Fibroblast of skin of back (primary cell): ENCODE measurements at regions not wholly inside any gene's neighbourhood (a gene's known extent, or its start where the extent isn't known, plus 50 kb on each side); places are given as distances from the start of the nearest gene placed in this dataset.

Experiments used
- DNase-seq: peaks from one replicate; pipeline ENCODE4 v3.0.0-alpha.2; 2013

DNA sequence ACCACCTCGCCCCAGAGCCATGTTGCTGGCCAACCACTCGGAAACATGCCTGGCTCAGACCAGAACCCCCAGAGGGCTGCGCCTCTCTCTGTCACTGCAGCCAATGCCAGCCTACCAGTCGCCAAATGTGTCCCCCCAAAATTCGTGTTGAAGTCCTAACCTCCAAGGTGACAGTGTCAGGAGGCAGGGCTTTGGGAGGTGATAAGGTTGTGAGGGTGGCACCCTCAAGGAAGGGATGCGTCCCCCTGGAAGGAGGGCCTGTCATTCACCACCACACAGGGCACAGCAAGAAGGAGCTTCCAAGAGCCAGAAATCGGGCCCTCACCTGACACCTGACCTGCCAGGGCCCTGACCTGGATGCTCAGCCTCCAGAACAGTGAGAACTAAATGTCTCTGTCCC lies 291.9 kb upstream of the SALL3 start:
- no peak for DNase-seq

DNA sequence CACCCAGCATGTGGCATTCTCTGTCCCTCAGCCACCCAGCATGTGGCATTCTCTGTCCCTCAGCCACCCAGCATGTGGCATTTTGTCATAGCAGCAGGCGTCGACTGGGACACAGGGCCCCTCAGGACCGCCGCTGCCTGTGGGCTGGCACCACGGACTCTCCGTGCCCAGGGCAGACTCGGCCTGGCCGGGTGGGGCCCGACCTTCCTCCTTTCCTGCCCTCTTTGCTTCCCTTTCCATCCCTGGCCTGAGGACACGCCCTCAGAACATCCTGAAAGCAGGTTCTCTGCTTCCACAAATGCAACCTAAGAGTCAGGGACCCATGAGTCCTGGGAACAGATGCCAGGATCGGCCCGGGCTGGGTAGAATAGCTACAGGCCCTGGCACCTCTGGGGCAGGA lies 291.4 kb upstream of the SALL3 start:
- no peak for DNase-seq

DNA sequence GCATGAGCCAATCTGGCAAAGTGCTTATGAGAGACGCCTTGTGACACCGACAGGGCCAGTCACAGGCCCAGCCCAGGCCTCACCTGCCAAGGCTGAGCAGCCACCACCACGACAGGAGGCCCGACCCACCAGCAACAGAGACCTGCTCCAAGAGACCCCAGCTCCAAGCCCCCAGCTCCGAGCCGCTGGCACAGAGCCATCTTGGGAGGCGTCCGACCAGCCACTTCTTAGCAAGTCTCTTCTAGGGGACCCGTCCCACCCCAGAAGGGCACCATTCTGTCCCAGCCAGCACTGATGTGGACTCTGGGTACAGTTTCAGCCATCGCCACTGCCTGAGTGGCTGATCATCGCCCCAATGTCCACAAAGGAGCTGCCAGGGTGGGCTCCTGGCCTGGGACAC lies 290.7 kb upstream of the SALL3 start:
- DNase-seq: no peak

DNA sequence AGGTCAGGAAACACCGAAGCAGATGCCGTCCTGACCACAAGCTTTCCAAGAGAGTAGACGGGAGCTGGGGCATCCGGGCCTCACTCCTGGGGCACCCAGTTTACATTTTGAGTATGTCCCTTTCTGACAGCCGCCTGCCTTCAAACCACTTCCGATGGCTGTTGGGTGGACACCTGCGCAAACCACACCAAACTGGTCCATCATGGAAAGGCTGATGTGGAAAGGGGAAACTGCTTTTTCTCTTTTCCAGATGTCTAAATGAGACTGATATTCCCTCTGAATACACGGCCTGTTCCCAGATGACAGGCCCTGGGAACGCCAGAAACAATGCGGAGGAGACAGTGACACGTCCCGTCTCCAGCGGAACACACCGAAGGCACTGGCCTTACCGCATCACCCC lies 290.0 kb upstream of the SALL3 start:
- DNase-seq: no peak

DNA sequence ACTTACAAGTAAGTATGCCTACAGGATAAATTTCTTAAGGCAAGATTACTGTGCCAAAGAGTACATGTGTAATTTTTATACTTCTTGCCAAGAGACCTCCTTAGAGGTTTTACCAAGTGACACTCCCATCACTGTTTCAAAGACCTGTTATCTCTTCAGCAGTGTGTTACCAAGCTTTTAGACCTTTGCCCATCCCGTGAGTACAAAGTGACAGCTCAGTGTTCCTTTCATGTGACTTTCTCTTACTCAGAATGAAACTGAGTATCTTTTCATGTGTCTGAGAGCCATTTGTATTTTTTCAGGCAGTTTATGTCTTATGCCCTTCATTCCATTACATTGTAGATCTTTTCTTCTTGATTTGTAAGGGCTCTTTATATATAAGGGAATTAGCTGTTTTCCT lies 287.5 kb upstream of the SALL3 start:
- DNase-seq: no peak

DNA sequence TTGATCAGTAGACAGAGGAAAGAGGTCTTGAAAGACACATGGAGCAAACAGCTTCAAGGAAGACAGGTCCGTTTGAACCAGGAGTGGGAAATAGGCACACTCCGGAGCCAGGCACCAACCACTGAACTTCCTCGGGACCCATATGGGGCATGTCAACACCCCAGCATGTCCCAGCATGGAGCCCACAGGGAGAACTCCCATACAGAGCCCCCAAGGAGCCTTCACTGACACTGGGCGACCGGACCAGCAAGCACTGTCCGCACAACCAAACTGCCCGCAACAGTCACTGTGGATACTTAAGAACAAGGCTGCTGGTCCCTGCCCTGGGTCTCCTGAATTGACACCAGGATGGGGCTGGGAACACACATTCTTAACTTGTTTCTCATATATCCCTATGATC lies 286.2 kb upstream of the SALL3 start:
- DNase-seq: no peak

DNA sequence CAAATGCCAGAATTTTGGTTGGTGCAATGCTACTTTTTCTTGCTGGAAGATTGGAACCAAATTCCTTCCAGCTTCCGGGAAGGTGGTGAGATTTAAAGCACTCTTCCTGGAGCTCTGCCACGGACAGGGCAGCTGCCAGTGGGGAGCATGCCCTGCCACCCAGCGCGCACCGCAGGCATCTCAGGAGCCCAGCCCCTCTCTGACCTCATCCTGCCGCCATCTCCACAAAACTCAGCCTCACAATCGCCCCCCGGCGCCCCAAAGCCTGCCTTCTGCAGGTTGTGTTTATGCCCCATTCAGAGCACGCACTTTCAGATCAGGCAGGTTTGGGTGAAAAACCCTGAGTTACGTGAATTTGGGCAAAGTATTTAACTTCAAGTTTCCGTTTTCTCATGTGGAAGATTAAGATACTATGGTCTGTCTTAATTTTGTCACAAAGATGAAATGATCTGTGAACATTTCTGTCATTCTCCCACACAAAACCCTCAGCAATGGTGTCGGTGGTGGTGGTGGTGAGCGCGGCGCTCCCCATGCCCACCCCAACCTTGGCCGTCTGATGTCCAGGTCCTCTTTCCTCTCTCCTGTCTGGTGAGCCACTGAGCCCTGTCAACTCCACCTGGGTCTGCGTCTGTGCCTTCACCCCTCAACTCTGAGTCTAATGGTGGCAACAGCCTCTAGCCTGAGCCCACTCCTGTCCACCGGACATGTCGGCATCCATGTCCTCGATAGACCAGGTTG lies 282.8 kb upstream of the SALL3 start:
- no peak for DNase-seq

DNA sequence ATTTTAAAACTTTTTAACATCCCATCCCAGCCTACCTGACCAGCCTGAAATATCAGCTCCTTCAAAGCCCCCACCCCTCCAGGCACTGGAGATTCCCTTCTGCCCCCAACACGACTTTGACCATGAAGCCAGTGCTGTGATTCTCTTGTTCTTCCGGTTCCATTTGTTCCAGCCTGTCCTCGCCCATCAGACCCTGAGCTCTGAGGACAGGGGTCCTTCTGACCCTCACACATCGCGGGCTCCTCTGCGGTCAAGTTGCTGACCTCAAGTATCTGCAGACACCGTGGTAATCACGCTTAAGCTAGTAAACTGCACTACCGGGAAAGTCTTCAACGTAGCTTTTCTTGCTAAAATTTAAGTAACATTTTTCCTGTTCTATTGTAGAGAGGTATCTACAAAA lies 282.2 kb upstream of the SALL3 start:
- no peak for DNase-seq

- DNase-seq: no peak
Measured at GRCh38 chr18:78698914-78699313, 280.7 kb upstream of the SALL3 start.

GRCh38 chr18:78699499-78699898 lies 280.1 kb upstream of the SALL3 start:
- DNase-seq: no peak

DNA sequence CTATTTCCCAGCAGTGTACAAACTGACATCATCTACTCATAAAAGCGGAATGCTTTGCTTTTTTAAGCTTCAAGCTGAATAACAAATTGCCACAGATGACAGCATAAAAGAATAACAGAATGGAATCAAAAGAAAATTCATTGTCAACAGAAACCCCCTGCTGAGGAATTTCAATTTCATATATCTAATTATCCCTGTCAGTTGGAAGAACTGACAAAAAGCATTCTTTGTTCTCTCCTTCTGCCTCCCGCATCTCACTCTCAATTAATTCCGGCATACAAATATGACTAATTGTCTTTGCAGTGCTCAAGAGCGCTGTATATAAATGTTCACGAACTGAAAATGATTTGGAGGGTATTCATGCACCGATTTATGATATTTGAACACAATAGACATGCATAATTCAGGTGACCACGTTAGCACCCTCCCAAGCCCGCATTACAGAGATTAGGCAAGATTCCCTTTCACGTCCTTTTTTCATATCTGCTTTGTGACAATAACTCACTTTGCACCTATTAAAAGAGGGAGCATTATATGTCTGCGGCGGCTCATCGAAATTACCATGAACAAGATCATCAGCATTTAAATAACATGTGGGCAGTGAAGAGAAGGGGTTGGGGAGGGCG lies 277.7 kb upstream of the SALL3 start:
- DNase-seq: no peak

- no peak for DNase-seq
Measured at GRCh38 chr18:78703291-78703690, 276.3 kb upstream of the SALL3 start.

- DNase-seq: no peak
Measured at GRCh38 chr18:78704971-78705461, 274.6 kb upstream of the SALL3 start.

GRCh38 chr18:78709261-78709809 lies 270.3 kb upstream of the SALL3 start:
- no peak for DNase-seq

DNA sequence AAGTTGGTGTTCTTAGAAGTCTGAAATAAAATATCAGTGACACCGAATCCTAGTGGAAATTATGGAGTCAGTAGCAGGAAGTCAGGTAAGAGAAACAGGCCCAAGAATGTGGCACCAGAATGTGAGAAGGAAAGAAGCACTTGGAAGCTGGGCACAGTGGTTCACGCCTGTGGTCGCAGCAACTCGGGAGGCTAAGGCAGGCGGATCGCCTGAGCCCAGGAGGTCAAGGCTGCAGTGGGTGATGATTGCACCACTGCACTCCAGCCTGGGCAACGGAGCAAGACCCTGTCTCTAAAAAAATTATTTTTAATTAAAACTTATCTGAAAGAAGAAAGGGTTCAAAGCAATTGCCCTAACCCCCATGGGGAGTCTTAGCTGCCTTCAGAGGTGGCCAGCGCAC lies 268.3 kb upstream of the SALL3 start:
- DNase-seq: no peak

DNA sequence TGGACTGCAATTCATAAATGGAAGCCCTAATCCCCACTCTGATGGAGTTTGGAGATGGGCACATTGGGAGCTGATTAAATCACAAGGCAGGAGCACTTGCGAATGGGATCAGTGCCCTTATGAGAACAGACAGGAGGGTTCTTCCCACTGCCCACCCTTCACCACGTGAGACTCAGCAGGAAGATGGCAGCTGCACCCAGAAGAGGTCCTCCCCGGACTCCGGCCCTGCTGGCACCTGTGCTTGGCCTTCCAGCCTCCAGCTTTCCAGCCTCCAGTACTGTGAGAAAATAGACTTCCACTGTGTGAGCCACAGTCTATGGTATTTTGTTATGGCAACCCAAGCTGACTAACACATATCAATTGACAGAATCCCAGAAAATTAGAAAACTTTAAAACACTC lies 267.6 kb upstream of the SALL3 start:
- no peak for DNase-seq

DNA sequence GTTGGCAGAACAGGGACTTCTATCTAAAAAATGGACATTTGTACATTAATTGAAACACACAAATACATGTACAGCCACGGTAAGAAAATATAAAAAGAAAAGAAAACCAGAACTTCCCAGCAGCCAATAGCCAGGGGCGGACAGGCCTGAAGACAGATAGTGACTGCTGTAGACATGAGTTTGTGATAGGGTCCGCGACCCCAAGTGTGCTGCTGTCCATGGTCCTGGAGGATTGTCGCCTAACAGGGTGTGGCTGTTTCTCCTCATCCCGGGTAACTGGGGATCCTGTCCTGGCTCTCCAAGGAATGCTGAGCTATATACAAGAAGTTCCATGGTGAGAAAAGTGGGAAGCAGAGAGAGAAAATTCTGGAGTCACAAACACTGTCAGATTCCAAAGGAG lies 266.5 kb upstream of the SALL3 start:
- DNase-seq: no peak

DNA sequence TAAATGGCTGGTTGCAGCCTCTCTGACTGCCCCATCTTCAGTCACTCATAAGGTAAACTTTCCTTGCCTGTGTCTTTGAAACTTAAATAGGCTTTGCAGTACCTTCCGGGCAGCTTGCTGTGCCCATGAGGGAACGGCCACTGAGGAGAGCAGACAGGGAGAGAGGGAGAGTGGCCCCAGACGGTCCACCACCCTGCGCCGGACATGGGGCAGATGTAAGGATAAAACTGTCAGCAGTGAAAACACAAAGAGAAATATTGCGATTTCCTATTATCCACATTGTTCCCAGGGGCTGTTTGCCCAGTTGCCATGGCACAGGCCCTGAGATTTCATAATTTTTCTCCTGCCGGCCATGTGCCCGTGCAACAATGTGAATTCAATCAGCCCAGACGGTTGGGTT lies 265.9 kb upstream of the SALL3 start:
- no peak for DNase-seq

DNA sequence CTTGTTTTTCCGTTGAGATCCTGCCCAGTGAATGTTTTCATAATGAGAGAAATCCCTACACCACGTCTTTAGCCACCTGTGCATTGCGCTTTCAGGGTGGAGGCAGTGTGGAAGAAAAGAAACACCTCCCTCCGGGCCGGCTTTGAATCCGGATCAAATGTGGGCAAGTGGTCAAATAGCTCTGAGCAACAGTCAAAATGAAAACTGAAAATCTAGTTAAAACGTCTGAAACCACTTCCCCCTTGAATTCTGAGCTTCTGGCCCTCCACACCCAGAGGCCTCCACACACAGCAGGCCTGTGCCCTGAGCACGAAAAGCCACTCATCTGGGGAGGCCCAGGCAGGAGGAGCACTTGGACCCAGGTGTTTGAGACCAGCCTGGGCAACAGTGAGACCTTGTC lies 263.6 kb upstream of the SALL3 start:
- no peak for DNase-seq

DNA sequence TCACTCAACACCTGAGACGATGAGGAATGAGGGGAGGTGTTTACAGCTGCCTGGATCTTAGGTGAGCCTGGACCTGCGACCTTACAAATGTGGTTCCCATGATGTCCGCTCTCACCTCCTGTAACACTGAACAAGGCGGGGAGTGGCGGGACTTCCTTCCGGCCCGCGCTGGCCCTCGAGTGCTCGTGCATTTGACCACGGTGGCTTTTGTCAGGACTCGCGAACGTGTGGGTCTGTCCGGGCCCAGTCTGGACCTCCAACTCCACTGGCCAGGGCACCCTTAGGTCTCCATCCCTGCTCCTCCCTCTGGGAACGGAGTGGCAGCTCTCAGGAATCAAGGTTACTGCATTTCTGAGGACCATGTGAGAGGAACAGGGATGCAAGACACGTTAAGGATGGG lies 263.0 kb upstream of the SALL3 start:
- no peak for DNase-seq

- DNase-seq: no peak
Measured at GRCh38 chr18:78717051-78717765, 262.4 kb upstream of the SALL3 start.

DNA sequence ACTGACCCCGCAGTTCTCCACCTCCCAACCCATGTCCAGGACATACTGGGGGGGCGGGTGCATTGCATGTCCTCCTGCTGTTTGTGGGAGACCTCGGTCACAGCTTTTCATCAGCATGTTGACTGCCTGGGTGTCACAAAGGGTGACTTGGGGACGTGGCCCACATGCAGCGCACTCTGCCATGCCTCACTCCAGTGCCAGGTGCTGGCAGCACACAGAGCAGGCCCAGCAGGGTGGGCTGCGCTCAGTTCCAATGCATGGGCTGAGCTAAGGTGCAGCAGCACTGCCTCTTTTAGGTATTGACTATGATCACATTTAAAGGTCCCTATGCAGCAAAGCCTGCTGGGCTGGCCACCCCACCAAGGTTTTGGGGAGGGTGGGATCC lies 261.9 kb upstream of the SALL3 start:
- no peak for DNase-seq

GRCh38 chr18:78719821-78720220 lies 259.8 kb upstream of the SALL3 start:
- DNase-seq: no peak
